GM23338 (cell line): ENCODE measurements at regions not wholly inside any gene's neighbourhood (a gene's known extent, or its start where the extent isn't known, plus 50 kb on each side); places are given as distances from the start of the nearest gene placed in this dataset.

Experiments
- CREB1 ChIP-seq: fragments of 250-450 bp; sonication (Bioruptor Pico); IDR thresholded peaks from 2 replicates; pipeline ENCODE4 v1.5.0; 2020; ENCODE audit warnings: low read depth, mild to moderate bottlenecking, moderate library complexity
- ETS1 ChIP-seq: IDR thresholded peaks from 2 replicates; pipeline ENCODE4 v1.6.1; 2016; ENCODE audit warnings: antibody characterized with exemption
- EZH2 ChIP-seq: fragments of 200-600 bp; sonication (generic); IDR thresholded peaks from one replicate; pipeline ENCODE4 v1.8.0; 2017; ENCODE audit warnings: antibody characterized with exemption, mild to moderate bottlenecking, low read depth; ENCODE audit not compliant: unreplicated experiment
- EZH2phosphoT487 ChIP-seq: fragments of 200-600 bp; sonication (generic); IDR thresholded peaks from one replicate; pipeline ENCODE4 v1.8.1; 2018; ENCODE audit warnings: antibody characterized with exemption; ENCODE audit not compliant: unreplicated experiment
- JUNB ChIP-seq: IDR thresholded peaks from one replicate; pipeline ENCODE4 v1.6.1; 2016; ENCODE audit warnings: antibody characterized with exemption; ENCODE audit not compliant: unreplicated experiment
- NANOG ChIP-seq: IDR thresholded peaks from 2 replicates; pipeline ENCODE4 v1.6.1; 2016; ENCODE audit warnings: antibody characterized with exemption, borderline replicate concordance
- POLR2AphosphoS5 ChIP-seq: IDR thresholded peaks from 2 replicates; pipeline ENCODE4 v1.6.1; 2016; ENCODE audit warnings: antibody characterized with exemption, low read depth
- REST ChIP-seq: IDR thresholded peaks from one replicate; pipeline ENCODE4 v1.6.1; 2018; ENCODE audit warnings: antibody characterized with exemption; ENCODE audit not compliant: unreplicated experiment
- STAT1 ChIP-seq: IDR thresholded peaks from one replicate; pipeline ENCODE4 v1.6.1; 2016; ENCODE audit warnings: antibody characterized with exemption; ENCODE audit not compliant: unreplicated experiment
- ZNF331 ChIP-seq: fragments of 250-450 bp; sonication (Bioruptor Pico); IDR thresholded peaks from 2 replicates; pipeline ENCODE4 v1.5.0; 2020; ENCODE audit warnings: low read depth, mild to moderate bottlenecking, moderate library complexity
- TF ChIP-seq, protein P1 (sequence below), 2 experiments: fragments of 200-600 bp in 1 of 2; sonication (generic) in 1 of 2; conservative IDR thresholded peaks; 2 replicates each; pipeline versions ENCODE4 v1.5.1 to v1.6.1; 2016 to 2017; ENCODE audit warnings: antibody characterized with exemption in 2 of 2, low read depth in 2 of 2, mild to moderate bottlenecking in 2 of 2, moderate library complexity in 1 of 2

DNA sequence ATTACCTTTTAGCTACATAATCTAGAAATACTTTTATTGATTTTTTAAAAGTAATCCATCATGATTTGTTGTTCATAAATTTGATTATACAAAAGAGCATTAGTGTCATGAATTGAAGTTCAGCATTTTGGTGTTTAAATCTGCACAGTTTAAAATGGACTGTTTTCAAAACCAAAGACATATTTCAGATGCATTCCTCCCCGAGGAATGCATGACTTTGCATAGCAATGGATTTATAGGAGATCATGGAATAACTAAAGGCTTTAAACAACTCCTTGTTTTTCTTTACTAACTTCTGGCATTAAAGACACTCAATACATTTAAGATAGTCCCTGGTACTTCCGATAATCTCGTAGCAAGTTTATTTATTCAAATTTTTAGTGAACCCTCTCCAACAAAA lies 863.1 kb upstream of the TMPRSS15 start:
- no peak for TF ChIP-seq EZH2phosphoT487
- TF ChIP-seq, protein P1, sequence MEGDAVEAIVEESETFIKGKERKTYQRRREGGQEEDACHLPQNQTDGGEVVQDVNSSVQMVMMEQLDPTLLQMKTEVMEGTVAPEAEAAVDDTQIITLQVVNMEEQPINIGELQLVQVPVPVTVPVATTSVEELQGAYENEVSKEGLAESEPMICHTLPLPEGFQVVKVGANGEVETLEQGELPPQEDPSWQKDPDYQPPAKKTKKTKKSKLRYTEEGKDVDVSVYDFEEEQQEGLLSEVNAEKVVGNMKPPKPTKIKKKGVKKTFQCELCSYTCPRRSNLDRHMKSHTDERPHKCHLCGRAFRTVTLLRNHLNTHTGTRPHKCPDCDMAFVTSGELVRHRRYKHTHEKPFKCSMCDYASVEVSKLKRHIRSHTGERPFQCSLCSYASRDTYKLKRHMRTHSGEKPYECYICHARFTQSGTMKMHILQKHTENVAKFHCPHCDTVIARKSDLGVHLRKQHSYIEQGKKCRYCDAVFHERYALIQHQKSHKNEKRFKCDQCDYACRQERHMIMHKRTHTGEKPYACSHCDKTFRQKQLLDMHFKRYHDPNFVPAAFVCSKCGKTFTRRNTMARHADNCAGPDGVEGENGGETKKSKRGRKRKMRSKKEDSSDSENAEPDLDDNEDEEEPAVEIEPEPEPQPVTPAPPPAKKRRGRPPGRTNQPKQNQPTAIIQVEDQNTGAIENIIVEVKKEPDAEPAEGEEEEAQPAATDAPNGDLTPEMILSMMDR (conservative IDR thresholded peaks at IDR 0.05; ENCODE audit: low read depth in 2 of 2) = no peak
- TF ChIP-seq EZH2 = no peak
- TF ChIP-seq CREB1 (CRISPR knock-in tag) = no peak
- TF ChIP-seq POLR2AphosphoS5 = no peak
- TF ChIP-seq REST = no peak
- TF ChIP-seq STAT1 = no peak
- no peak for TF ChIP-seq JUNB
- TF ChIP-seq ETS1 = no peak
- TF ChIP-seq NANOG = no peak
- TF ChIP-seq ZNF331 = no peak
